Urothelium cell line (cell line): ENCODE measurements at regions not wholly inside any gene's neighbourhood (a gene's known extent, or its start where the extent isn't known, plus 50 kb on each side); places are given as distances from the start of the nearest gene placed in this dataset.
A peak's percentile ranks its signal among the peaks of the same experiment; 100 is the strongest.

Experiments
- DNase-seq: peaks from one replicate; pipeline ENCODE4 v3.0.0; 2011; ENCODE audit warnings: low spot score, mixed read lengths
- FAIRE-seq: peaks from 2 replicates; lab custom pipeline; 2011; peaks lifted over from hg19 to GRCh38; lab: Jason Lieb, UNC

- no peak for FAIRE-seq
- DNase-seq, result no peak
These were observed 686.6 kb upstream of the ADAMTS5 start for GRCh38 chr21:27653481-27653880.

GRCh38 chr21:27649762-27650161 is 682.9 kb upstream of the ADAMTS5 start:
- DNase-seq (no peak), FAIRE-seq (no peak)

GRCh38 chr21:27649323-27649722 is 682.4 kb upstream of the ADAMTS5 start:
- peak; percentile 51 for DNase-seq

GRCh38 chr21:27648560-27648959 is 681.7 kb upstream of the ADAMTS5 start:
- DNase-seq (peak; percentile 73), FAIRE-seq (no peak)

More at GRCh38 chr21:27649323-27649722, 682.4 kb upstream of the ADAMTS5 start:
- peak; percentile 68 for FAIRE-seq

GRCh38 chr21:27647921-27648320 is 681.0 kb upstream of the ADAMTS5 start:
- FAIRE-seq (no peak), DNase-seq (no peak)

- FAIRE-seq (no peak), DNase-seq (no peak)
These were observed 680.5 kb upstream of the ADAMTS5 start for GRCh38 chr21:27647401-27647800.

- no peak for FAIRE-seq
These were observed 679.8 kb upstream of the ADAMTS5 start for GRCh38 chr21:27646691-27647090.

GRCh38 chr21:27646056-27646455 is 679.2 kb upstream of the ADAMTS5 start:
- FAIRE-seq, result no peak
- no peak for DNase-seq

More at GRCh38 chr21:27646691-27647090, 679.8 kb upstream of the ADAMTS5 start:
- no peak for DNase-seq

GRCh38 chr21:27645285-27645684 is 678.4 kb upstream of the ADAMTS5 start:
- DNase-seq (no peak), FAIRE-seq (no peak)

- FAIRE-seq (no peak), DNase-seq (no peak)
These were observed 676.4 kb upstream of the ADAMTS5 start for GRCh38 chr21:27643326-27643725.

GRCh38 chr21:27639286-27639685 is 672.4 kb upstream of the ADAMTS5 start:
- no peak for FAIRE-seq
- DNase-seq, result no peak

- FAIRE-seq (no peak), DNase-seq (no peak)
These were observed 669.8 kb upstream of the ADAMTS5 start for GRCh38 chr21:27636656-27637055.

GRCh38 chr21:27633631-27634030 is 666.7 kb upstream of the ADAMTS5 start:
- FAIRE-seq (no peak), DNase-seq (no peak)

- no peak for FAIRE-seq
These were observed 664.6 kb upstream of the ADAMTS5 start for GRCh38 chr21:27631471-27631870.

GRCh38 chr21:27622631-27623030 is 655.7 kb upstream of the ADAMTS5 start:
- FAIRE-seq, result no peak
- DNase-seq, result no peak

More at GRCh38 chr21:27631471-27631870, 664.6 kb upstream of the ADAMTS5 start:
- DNase-seq, result no peak

- DNase-seq, result no peak
- no peak for FAIRE-seq
These were observed 647.3 kb upstream of the ADAMTS5 start for GRCh38 chr21:27614231-27614630.

- DNase-seq (no peak), FAIRE-seq (no peak)
These were observed 639.5 kb upstream of the ADAMTS5 start for GRCh38 chr21:27606422-27606821.

GRCh38 chr21:27596196-27596595 is 629.3 kb upstream of the ADAMTS5 start:
- FAIRE-seq, result no peak
- no peak for DNase-seq

- DNase-seq (no peak), FAIRE-seq (no peak)
These were observed 628.8 kb upstream of the ADAMTS5 start for GRCh38 chr21:27595716-27596115.

GRCh38 chr21:27590271-27590670 is 623.4 kb upstream of the ADAMTS5 start:
- DNase-seq (no peak), FAIRE-seq (no peak)

GRCh38 chr21:27589781-27590180 is 622.9 kb upstream of the ADAMTS5 start:
- FAIRE-seq, result no peak
- DNase-seq, result no peak

- FAIRE-seq (no peak), DNase-seq (no peak)
These were observed 620.1 kb upstream of the ADAMTS5 start for GRCh38 chr21:27586986-27587385.

- DNase-seq (no peak), FAIRE-seq (peak; percentile 46)
These were observed 619.4 kb upstream of the ADAMTS5 start for GRCh38 chr21:27586326-27586725.
